Skin epidermis (tissue), 12 donors: ENCODE measurements at regions not wholly inside any gene's neighbourhood (a gene's known extent, or its start where the extent isn't known, plus 50 kb on each side); places are given as distances from the start of the nearest gene placed in this dataset.

Experiments
- H3K27ac ChIP-seq, 21 experiments: fragments of 200-600 bp; sonication (generic) in 11 of 21; one replicate each; pipeline ENCODE4 v1.5.0; 2020; ENCODE audit warnings: mild to moderate bottlenecking in 3 of 21, inconsistent platforms in 2 of 21, moderate library complexity in 2 of 21
- H3K4me3 ChIP-seq, 7 experiments: fragments of 200-600 bp; sonication (generic) in 2 of 7; one replicate each; pipeline ENCODE4 v1.5.0; 2020; ENCODE audit warnings: inconsistent platforms in 2 of 7, mild to moderate bottlenecking in 2 of 7, moderate library complexity in 1 of 7

- no peak overlapping the region for H3K27ac ChIP-seq
- no peak overlapping the region for H3K4me3 ChIP-seq
These were observed 658.6 kb downstream of the CCSER2 start for GRCh38 chr10:84987039-84987438.

DNA sequence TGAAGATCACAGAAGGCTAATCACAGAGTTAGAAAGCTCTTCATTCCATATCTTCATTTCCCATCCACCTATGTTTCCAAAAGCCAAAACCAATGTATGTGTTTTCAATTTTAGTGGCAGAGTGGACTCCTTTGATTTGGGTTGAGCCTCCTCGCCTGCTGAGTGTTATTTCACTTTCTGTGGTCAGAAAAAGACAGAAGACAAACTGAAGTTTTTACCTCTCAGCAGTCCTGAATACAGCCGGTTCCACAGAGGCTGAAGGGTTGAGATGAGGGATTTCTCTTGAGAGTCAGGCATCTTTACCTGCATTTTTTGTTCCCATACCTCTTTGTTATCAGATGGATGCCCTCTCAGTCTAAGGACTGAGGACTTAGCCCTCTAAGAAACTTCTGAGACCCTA lies 659.6 kb downstream of the CCSER2 start:
- Histone ChIP-seq H3K27ac (no peak overlapping the region), H3K4me3 (no peak overlapping the region)

GRCh38 chr10:84990713-84991112 lies 662.3 kb downstream of the CCSER2 start:
- H3K4me3 ChIP-seq: no peak overlapping the region
- H3K27ac ChIP-seq: no peak overlapping the region

- H3K27ac ChIP-seq: no peak overlapping the region
These were observed 662.9 kb downstream of the CCSER2 start for GRCh38 chr10:84991301-84991700.

DNA sequence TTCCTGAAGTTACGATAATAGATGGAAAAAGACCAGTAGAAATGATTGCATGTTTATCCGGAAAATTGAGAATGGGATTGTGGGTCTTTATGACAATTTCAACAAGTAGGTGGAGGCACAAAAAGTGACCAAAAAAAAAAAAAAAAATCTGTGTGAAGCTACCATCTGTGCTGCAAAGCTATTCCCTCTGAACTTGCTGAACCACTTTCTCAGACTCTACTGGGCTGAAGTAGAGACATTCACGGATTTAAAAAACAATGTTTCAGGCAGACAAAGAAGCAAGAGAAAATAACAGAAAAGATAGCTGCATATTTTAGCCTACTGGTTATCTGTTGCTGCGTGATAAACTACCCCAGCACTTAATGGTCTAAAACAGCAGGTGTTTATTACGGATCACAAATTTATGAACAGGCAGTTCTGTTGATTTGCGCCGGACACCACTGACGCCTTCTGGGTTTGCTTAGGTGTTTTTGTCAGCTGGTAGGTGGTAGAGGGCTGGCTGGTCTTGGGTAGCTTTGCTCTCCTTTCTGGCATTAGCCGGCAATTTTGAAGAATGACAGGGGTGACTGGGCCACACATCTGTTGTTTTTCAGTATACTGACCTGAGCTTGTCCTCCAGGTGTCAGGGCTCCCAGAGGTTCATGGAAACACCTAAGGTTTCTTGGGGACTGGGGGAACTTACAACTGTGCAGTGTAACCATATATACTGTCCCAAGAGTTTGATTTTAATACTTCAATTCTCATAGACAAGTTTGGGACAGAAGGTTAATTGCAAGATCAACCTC lies 665.1 kb downstream of the CCSER2 start:
- no peak overlapping the region for H3K4me3 ChIP-seq
- H3K27ac ChIP-seq: no peak overlapping the region

More at GRCh38 chr10:84991301-84991700, 662.9 kb downstream of the CCSER2 start:
- H3K4me3 ChIP-seq: no peak overlapping the region

- Histone ChIP-seq H3K27ac (no peak overlapping the region), H3K4me3 (no peak overlapping the region)
These were observed 666.3 kb downstream of the CCSER2 start for GRCh38 chr10:84994722-84995121.

DNA sequence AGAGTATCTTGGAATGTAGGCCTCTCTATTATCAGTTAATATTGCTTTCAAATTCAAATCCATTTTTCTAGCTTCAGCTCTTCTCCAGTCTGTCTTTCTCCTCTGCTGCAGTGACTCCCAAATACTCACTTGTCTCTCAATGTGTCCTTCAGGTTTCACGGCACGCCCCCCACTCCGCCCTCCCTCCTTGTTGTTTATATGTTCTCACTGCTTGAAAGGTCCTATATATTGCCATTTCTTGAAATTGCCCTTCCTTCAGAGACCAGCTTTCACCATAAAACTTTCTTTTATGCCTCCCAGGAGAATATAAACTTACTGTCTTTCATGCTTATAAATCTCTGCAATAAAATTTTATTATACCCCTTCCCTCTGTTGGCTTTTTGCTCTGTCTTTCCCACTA lies 668.2 kb downstream of the CCSER2 start:
- Histone ChIP-seq H3K4me3 (no peak overlapping the region), H3K27ac (no peak overlapping the region)

GRCh38 chr10:84997870-84998269 lies 669.5 kb downstream of the CCSER2 start:
- no peak overlapping the region for H3K27ac ChIP-seq
- H3K4me3 ChIP-seq: no peak overlapping the region

GRCh38 chr10:84999929-85000328 lies 671.5 kb downstream of the CCSER2 start:
- no peak overlapping the region for H3K4me3 ChIP-seq
- H3K27ac ChIP-seq: no peak overlapping the region

- H3K27ac ChIP-seq: no peak overlapping the region
- no peak overlapping the region for H3K4me3 ChIP-seq
These were observed 674.7 kb downstream of the CCSER2 start for GRCh38 chr10:85003083-85003482.

GRCh38 chr10:85008488-85009184 lies 680.2 kb downstream of the CCSER2 start:
- Histone ChIP-seq H3K4me3 (no peak overlapping the region), H3K27ac (no peak overlapping the region)

DNA sequence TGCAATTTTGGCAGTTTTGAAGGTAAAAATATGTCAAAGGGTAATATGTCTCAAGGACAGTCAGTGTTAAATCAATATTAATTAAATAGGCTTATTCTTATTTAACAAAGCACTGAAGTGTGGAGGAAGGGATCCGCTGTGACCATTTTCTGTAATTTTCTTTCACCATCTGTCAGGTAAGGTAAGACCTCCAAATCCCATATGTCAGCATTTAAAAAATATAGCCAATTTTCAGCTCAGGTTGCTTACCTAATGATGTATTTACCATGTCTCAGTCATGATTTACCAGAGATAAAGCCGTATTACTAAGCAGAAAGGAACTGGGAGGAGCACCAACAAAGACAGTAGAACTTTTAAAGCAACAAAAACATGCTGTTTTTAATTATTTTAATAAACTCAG lies 683.9 kb downstream of the CCSER2 start:
- Histone ChIP-seq H3K4me3 (no peak overlapping the region), H3K27ac (no peak overlapping the region)

DNA sequence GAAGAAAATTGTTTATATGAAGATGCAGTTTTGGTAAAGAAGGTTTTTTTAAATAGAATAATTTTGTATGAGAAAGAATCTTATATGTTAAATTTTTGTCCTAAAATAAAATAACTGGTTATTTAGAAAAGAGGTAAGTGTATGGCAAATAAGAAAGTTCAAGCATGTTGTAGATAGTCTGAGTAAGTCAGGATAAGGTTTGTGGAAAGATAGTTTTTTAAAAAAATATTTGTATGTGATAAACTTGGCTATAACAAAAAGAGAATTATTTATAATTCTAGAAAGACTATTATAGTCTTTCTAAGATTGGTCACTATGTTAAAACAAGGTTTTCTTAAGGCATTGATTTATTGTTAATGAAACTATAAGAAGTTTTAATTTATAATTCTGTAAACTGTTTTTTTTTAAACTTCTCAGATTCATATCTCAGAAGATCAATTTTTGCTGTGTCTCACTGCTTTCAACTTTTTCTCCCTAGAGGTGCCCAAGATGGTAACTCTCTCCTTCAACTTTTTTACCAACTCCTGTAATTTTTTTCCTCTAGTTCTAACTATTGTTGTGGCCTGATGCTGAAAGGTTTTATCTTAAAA lies 698.6 kb downstream of the CCSER2 start:
- no peak overlapping the region for H3K4me3 ChIP-seq
- H3K27ac ChIP-seq: no peak overlapping the region

DNA sequence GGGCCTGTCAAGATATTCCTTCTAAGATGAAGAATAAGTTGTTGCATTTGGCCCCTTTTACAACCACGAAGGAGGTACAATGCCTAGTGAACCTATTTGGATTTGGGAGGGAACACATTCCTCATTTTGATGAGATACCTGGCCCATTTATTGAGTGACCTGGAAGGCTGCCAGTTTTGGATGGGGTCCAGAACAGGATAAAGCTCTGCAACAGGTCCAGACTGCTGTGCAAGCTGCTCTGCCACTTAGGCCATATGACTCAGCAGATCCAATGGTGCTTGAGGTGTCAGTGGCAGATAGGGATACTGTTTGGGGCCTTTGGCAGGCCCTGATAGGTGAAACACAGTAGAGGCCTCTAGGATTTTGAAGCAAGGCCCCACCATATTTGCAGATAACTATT lies 704.6 kb downstream of the CCSER2 start:
- no peak overlapping the region for H3K4me3 ChIP-seq
- H3K27ac ChIP-seq: no peak overlapping the region

GRCh38 chr10:85036661-85037060 lies 708.3 kb downstream of the CCSER2 start:
- Histone ChIP-seq H3K4me3 (no peak overlapping the region), H3K27ac (no peak overlapping the region)

DNA sequence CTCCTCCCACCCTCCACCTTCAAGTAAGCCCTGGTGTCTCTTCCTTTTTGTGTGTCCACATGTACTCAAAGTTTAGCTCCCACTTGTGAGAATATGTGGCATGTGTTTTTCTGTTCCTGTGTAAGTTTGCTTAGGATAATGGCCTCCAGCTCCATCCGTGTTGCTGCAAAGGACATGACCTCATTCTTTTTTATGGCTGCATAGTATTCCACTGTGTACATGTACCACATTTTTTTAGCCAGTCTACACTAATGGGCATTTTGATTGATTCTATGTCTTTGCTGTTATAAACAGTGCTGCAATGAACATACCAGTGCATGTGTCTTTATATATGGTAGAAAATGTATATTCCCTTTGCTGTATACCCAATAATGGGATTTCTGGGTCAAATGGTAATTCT lies 710.9 kb downstream of the CCSER2 start:
- no peak overlapping the region for H3K27ac ChIP-seq
- H3K4me3 ChIP-seq: no peak overlapping the region

GRCh38 chr10:85043207-85043606 lies 714.8 kb downstream of the CCSER2 start:
- no peak overlapping the region for H3K4me3 ChIP-seq

GRCh38 chr10:85045046-85045445 lies 716.7 kb downstream of the CCSER2 start:
- Histone ChIP-seq H3K4me3 (no peak overlapping the region), H3K27ac (no peak overlapping the region)

More at GRCh38 chr10:85043207-85043606, 714.8 kb downstream of the CCSER2 start:
- no peak overlapping the region for H3K27ac ChIP-seq

- no peak overlapping the region for H3K4me3 ChIP-seq
- no peak overlapping the region for H3K27ac ChIP-seq
These were observed 718.9 kb downstream of the CCSER2 start for GRCh38 chr10:85047170-85047834.

GRCh38 chr10:85047979-85048378 lies 719.6 kb downstream of the CCSER2 start:
- H3K4me3 ChIP-seq: no peak overlapping the region
- H3K27ac ChIP-seq: no peak overlapping the region
